SK-N-SH (cell line): ENCODE measurements at regions not wholly inside any gene's neighbourhood (a gene's known extent, or its start where the extent isn't known, plus 50 kb on each side); places are given as distances from the start of the nearest gene placed in this dataset.

Experiments used
- CHD2 ChIP-seq: fragments of 150-350 bp; IDR thresholded peaks from 2 replicates; pipeline ENCODE4 v1.6.1; 2018; ENCODE audit warnings: low read length; ENCODE audit not compliant: partially characterized antibody
- CTCF ChIP-seq: fragments of 200-600 bp; sonication (generic); IDR thresholded peaks from 2 replicates; pipeline ENCODE4 v1.6.1; 2017; ENCODE audit warnings: antibody characterized with exemption, mild to moderate bottlenecking, moderate library complexity
- EZH2phosphoT487 ChIP-seq: fragments of 200-600 bp; sonication (generic); IDR thresholded peaks from 2 replicates; pipeline ENCODE4 v1.6.1; 2017; ENCODE audit warnings: low read depth, mixed run types, mild to moderate bottlenecking, antibody characterized with exemption, moderate library complexity, borderline replicate concordance
- FOSL2 ChIP-seq: IDR thresholded peaks from 2 replicates; pipeline ENCODE4 v1.4.0; 2012; ENCODE audit warnings: low read depth, mild to moderate bottlenecking, moderate library complexity, borderline replicate concordance
- FOXJ3 ChIP-seq: sonication (generic); formaldehyde crosslinking; IDR thresholded peaks from 2 replicates; pipeline ENCODE4 v1.5.1; 2020; ENCODE audit warnings: mild to moderate bottlenecking, missing genetic modification reagents
- FOXM1 ChIP-seq: IDR thresholded peaks from 2 replicates; pipeline ENCODE4 v1.4.0; 2012; ENCODE audit warnings: low read depth, mild to moderate bottlenecking
- GATA2 ChIP-seq: sonication (generic); formaldehyde crosslinking; IDR thresholded peaks from 2 replicates; pipeline ENCODE4 v1.5.0; 2020; ENCODE audit warnings: mild to moderate bottlenecking, missing genetic modification reagents
- MAX ChIP-seq: IDR thresholded peaks from 2 replicates; pipeline ENCODE4 v1.4.0; 2012; ENCODE audit warnings: low read depth
- NFIC ChIP-seq: IDR thresholded peaks from 2 replicates; pipeline ENCODE4 v1.4.0; 2012; ENCODE audit warnings: borderline replicate concordance
- PBX3 ChIP-seq: IDR thresholded peaks from 2 replicates; pipeline ENCODE4; 2012
- RAD21 ChIP-seq: IDR thresholded peaks from 2 replicates; pipeline ENCODE4 v1.6.1; 2012; ENCODE audit warnings: mild to moderate bottlenecking, low read length
- REST ChIP-seq: IDR thresholded peaks from 2 replicates; pipeline ENCODE4 v1.6.1; 2012; ENCODE audit warnings: mild to moderate bottlenecking, low read depth, low read length, moderate library complexity
- SIN3A ChIP-seq: IDR thresholded peaks from 2 replicates; pipeline ENCODE4 v1.6.1; 2012; ENCODE audit warnings: low read depth, mild to moderate bottlenecking, low read length, moderate library complexity, borderline replicate concordance
- ZBTB33 ChIP-seq: IDR thresholded peaks from 2 replicates; pipeline ENCODE4 v1.4.0; 2012; ENCODE audit warnings: low read depth, borderline replicate concordance

GRCh38 chr1:83574791-83575190 lies 424.1 kb downstream of the TTLL7 start:
- no peak for TF ChIP-seq CTCF
- no peak for TF ChIP-seq CHD2
- TF ChIP-seq FOSL2, result no peak
- TF ChIP-seq NFIC, result no peak
- TF ChIP-seq EZH2phosphoT487, result no peak
- TF ChIP-seq PBX3, result no peak
- no peak for TF ChIP-seq ZBTB33
- TF ChIP-seq FOXJ3 (CRISPR knock-in tag), result no peak
- no peak for TF ChIP-seq FOXM1
- no peak for TF ChIP-seq MAX
- TF ChIP-seq SIN3A, result no peak
- no peak for TF ChIP-seq RAD21
- no peak for TF ChIP-seq GATA2
- TF ChIP-seq REST, result no peak
